ENCODE measurements at regions not wholly inside any gene's neighbourhood (a gene's known extent, or its start where the extent isn't known, plus 50 kb on each side); places are given as distances from the start of the nearest gene placed in this dataset.

- no peak overlapping the region for H3K27ac ChIP-seq (ENCODE audit: insufficient read length, low read depth, low read length)
- TF ChIP-seq CTCF (conservative IDR thresholded peaks at IDR 0.05) = no peak
- H2BK12ac ChIP-seq (ENCODE audit: insufficient read length, low read depth, low read length) = no peak overlapping the region
- no peak overlapping the region for H4K5ac ChIP-seq (ENCODE audit: insufficient read length, low read depth, low read length)
- H3K79me1 ChIP-seq (ENCODE audit: insufficient read depth, low read depth, low read length, poor library complexity, severe bottlenecking) = no peaks in the 10 kb centered on the region
- no peak overlapping the region for H3K4me2 ChIP-seq (ENCODE audit: insufficient read depth, insufficient read length, low read length)
- H2BK120ac ChIP-seq (ENCODE audit: low read depth, low read length, poor library complexity, severe bottlenecking) = no peak overlapping the region
- no peaks in the 10 kb centered on the region for H3K9me3 Mint-ChIP-seq
- H4K8ac ChIP-seq (replicated peaks; ENCODE audit: insufficient read length, low read depth, low read length) = no peak overlapping the region
- H3K14ac ChIP-seq (ENCODE audit: insufficient read depth, low read length) = no peak overlapping the region
- H2AFZ ChIP-seq (ENCODE audit: low read length) = no peak overlapping the region
- no peak overlapping the region for H3K4me3 Mint-ChIP-seq
- H3K27ac Mint-ChIP-seq = no peak overlapping the region
- no peak overlapping the region for H3K56ac ChIP-seq (ENCODE audit: insufficient read length, low read depth, low read length)
- H4K20me1 ChIP-seq (ENCODE audit: control insufficient read depth, insufficient read depth, insufficient read length) = no peaks in the 10 kb centered on the region
- H2BK5ac ChIP-seq (ENCODE audit: insufficient read length, low read length) = no peak overlapping the region
- no peak overlapping the region for H3K4ac ChIP-seq (ENCODE audit: low read depth, low read length)
- no peak for DNase-seq
- H3K9me3 ChIP-seq (ENCODE audit: control insufficient read depth, low read depth, low read length) = no peaks in the 10 kb centered on the region
- no peaks in the 10 kb centered on the region for H3K4me1 ChIP-seq (ENCODE audit: insufficient read depth, low read length)
- no peaks in the 10 kb centered on the region for H3K27me3 ChIP-seq (ENCODE audit: insufficient read depth, low read length)
- H3K27me3 Mint-ChIP-seq (ENCODE audit: low read depth) = no peaks in the 10 kb centered on the region
- no peaks in the 10 kb centered on the region for H3K4me1 Mint-ChIP-seq
- H3K36me3 Mint-ChIP-seq (ENCODE audit: insufficient read depth in 1 of 3, low read depth in 3 of 3) = no peaks in the 10 kb centered on the region
- H3K9ac ChIP-seq (ENCODE audit: extremely low read depth, insufficient read length, low read length) = no peak overlapping the region
- H3T11ph ChIP-seq (ENCODE audit: low read length) = no peak overlapping the region
- no peak overlapping the region for H4K91ac ChIP-seq (ENCODE audit: insufficient read length, low read depth, low read length)
- H2BK15ac ChIP-seq (ENCODE audit: low read depth, low read length) = no peak overlapping the region
- no peak overlapping the region for H3K23ac ChIP-seq (ENCODE audit: insufficient read length, low read depth, low read length)
- no peaks in the 10 kb centered on the region for H3K79me2 ChIP-seq (ENCODE audit: insufficient read depth, low read length)
- H2AK5ac ChIP-seq (ENCODE audit: insufficient read length, low read length) = no peak overlapping the region
- no peak overlapping the region for H3K18ac ChIP-seq (ENCODE audit: insufficient read length, low read depth, low read length)
- H3K23me2 ChIP-seq (ENCODE audit: insufficient read length, low read depth, low read length, poor library complexity, severe bottlenecking) = no peaks in the 10 kb centered on the region
- no peak overlapping the region for H2BK20ac ChIP-seq (ENCODE audit: low read depth, low read length, poor library complexity, severe bottlenecking)
These were observed 436.6 kb upstream of the C1orf87 start for GRCh38 chr1:60510162-60510561.
